ENCODE measurements at regions not wholly inside any gene's neighbourhood (a gene's known extent, or its start where the extent isn't known, plus 50 kb on each side); places are given as distances from the start of the nearest gene placed in this dataset.

GRCh38 chr9:30944741-30945280 lies 1439.6 kb upstream of the ACO1 start:
- no peak for TF ChIP-seq CTCF (IDR thresholded peaks at IDR 0.05; ENCODE audit: borderline replicate concordance, insufficient read depth, low read depth, low read length)
- no peak overlapping the region for H3K4me3 ChIP-seq (ENCODE audit: low read depth, low read length)

- no peak for TF ChIP-seq CTCF (IDR thresholded peaks at IDR 0.05; ENCODE audit: borderline replicate concordance, insufficient read depth, low read depth, low read length)
- H3K4me3 ChIP-seq (ENCODE audit: low read depth, low read length), result no peak overlapping the region
These were observed 1420.1 kb upstream of the ACO1 start for GRCh38 chr9:30964332-30964731.

GRCh38 chr9:30967476-30967875 lies 1417.0 kb upstream of the ACO1 start:
- TF ChIP-seq CTCF (IDR thresholded peaks at IDR 0.05; ENCODE audit: borderline replicate concordance, insufficient read depth, low read depth, low read length), result no peak
- no peak overlapping the region for H3K4me3 ChIP-seq (ENCODE audit: low read depth, low read length)

GRCh38 chr9:30970186-30970585 lies 1414.3 kb upstream of the ACO1 start:
- no peak overlapping the region for H3K4me3 ChIP-seq (ENCODE audit: low read depth, low read length)
- TF ChIP-seq CTCF (IDR thresholded peaks at IDR 0.05; ENCODE audit: borderline replicate concordance, insufficient read depth, low read depth, low read length), result no peak

GRCh38 chr9:30970812-30971211 lies 1413.6 kb upstream of the ACO1 start:
- TF ChIP-seq CTCF (IDR thresholded peaks at IDR 0.05; ENCODE audit: borderline replicate concordance, insufficient read depth, low read depth, low read length), result no peak
- no peak overlapping the region for H3K4me3 ChIP-seq (ENCODE audit: low read depth, low read length)

GRCh38 chr9:30972654-30973053 lies 1411.8 kb upstream of the ACO1 start:
- H3K4me3 ChIP-seq (ENCODE audit: low read depth, low read length), result no peak overlapping the region

More at GRCh38 chr9:30972654-30973053, 1411.8 kb upstream of the ACO1 start:
- no peak for TF ChIP-seq CTCF (IDR thresholded peaks at IDR 0.05; ENCODE audit: borderline replicate concordance, insufficient read depth, low read depth, low read length)

Data from GM12875 (cell line).